HG02840 (cell line): ENCODE measurements at regions not wholly inside any gene's neighbourhood (a gene's known extent, or its start where the extent isn't known, plus 50 kb on each side); places are given as distances from the start of the nearest gene placed in this dataset.
"Not testable (repeated sequence)": the region's sequence is repeated elsewhere in the genome, so short reads cannot be mapped to it uniquely, and the experiment has no call there.

Source experiments
- ATAC-seq: cut with Tn5 transposase; IDR thresholded peaks from one replicate; pipeline ENCODE4 v1.9.1; 2021; ENCODE audit warnings: mild to moderate bottlenecking, moderate library complexity, moderate number of reproducible peaks; ENCODE audit not compliant: unreplicated experiment, low FRiP score

GRCh38 chr1:233788687-233789086, 115.8 kb upstream of the SLC35F3 start:
- no peak for ATAC-seq

- ATAC-seq: no peak
Observed at GRCh38 chr1:233790121-233790520, 114.4 kb upstream of the SLC35F3 start.

GRCh38 chr1:233790662-233791371, 113.7 kb upstream of the SLC35F3 start:
- peak; percentile 68 for ATAC-seq

GRCh38 chr1:233791372-233791703, 113.1 kb upstream of the SLC35F3 start:
- no peak for ATAC-seq

GRCh38 chr1:233791721-233792120, 112.8 kb upstream of the SLC35F3 start:
- no peak for ATAC-seq

GRCh38 chr1:233794863-233795262, 109.6 kb upstream of the SLC35F3 start:
- no peak for ATAC-seq

- no peak for ATAC-seq
Observed at GRCh38 chr1:233796146-233796783, 108.2 kb upstream of the SLC35F3 start.

- no peak for ATAC-seq
Observed at GRCh38 chr1:233802611-233803010, 101.9 kb upstream of the SLC35F3 start.

GRCh38 chr1:233805786-233806185, 98.7 kb upstream of the SLC35F3 start:
- no peak for ATAC-seq

- ATAC-seq: no peak
Observed at GRCh38 chr1:233815357-233815756, 89.1 kb upstream of the SLC35F3 start.

GRCh38 chr1:233815865-233816264, 88.6 kb upstream of the SLC35F3 start:
- ATAC-seq: no peak

GRCh38 chr1:233816348-233816747, 88.1 kb upstream of the SLC35F3 start:
- no peak for ATAC-seq

- ATAC-seq: no peak
Observed at GRCh38 chr1:233819042-233819441, 85.4 kb upstream of the SLC35F3 start.

- ATAC-seq: not testable (repeated sequence)
Observed at GRCh38 chr1:233824179-233824578, 80.3 kb upstream of the SLC35F3 start.

GRCh38 chr1:233827937-233828336, 76.5 kb upstream of the SLC35F3 start:
- ATAC-seq: not testable (repeated sequence)

- ATAC-seq: no peak
Observed at GRCh38 chr1:233828480-233828879, 76.0 kb upstream of the SLC35F3 start.

GRCh38 chr1:233834609-233835008, 69.9 kb upstream of the SLC35F3 start:
- ATAC-seq: no peak

- ATAC-seq: not testable (repeated sequence)
Observed at GRCh38 chr1:233838207-233838606, 66.3 kb upstream of the SLC35F3 start.

GRCh38 chr1:233843525-233844204, 60.8 kb upstream of the SLC35F3 start:
- no peak for ATAC-seq

- ATAC-seq: no peak
Observed at GRCh38 chr1:233844275-233844674, 60.2 kb upstream of the SLC35F3 start.

GRCh38 chr1:233844692-233845091, 59.8 kb upstream of the SLC35F3 start:
- no peak for ATAC-seq
